SIG-M5 (cell line): ENCODE measurements at regions not wholly inside any gene's neighbourhood (a gene's known extent, or its start where the extent isn't known, plus 50 kb on each side); places are given as distances from the start of the nearest gene placed in this dataset.

ENCODE experiments used
- DNase-seq: peaks from one replicate; lab custom pipeline; 2025; lab: John Stamatoyannopoulos, UW

DNA sequence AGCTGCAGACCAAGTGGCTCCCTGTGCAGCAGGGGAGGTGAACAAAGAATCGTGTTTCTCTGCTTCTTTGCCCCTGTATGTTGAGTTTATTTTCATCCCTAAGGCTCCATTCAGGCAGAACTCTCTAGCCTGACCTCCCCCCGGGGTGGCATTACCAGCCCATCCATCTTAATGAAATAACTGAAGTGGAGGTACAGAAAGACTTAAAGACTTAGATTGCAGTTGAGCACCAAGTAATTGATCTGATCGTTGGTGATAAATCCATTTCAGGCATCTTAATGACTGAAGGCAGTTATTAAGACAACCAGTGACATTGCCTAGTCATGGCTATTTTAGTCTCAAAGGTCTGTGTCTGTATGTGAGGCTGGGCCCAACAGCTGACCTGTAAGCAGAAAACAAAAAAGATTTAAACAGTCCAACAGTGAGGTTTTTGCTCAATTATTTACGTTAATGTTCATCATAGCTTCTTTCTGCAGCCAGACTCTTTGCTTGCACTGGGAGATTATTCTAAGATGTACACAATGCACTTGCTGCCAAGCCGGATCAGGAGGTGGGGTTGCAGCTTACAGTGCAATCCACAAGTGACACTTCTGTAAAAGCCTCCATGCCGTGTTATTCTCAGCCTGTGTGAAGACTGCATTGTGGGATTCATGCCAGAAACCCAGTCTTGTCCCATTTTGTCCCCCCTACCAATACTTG lies 363.0 kb upstream of the DUSP10 start:
- DNase-seq, result no peak

DNA sequence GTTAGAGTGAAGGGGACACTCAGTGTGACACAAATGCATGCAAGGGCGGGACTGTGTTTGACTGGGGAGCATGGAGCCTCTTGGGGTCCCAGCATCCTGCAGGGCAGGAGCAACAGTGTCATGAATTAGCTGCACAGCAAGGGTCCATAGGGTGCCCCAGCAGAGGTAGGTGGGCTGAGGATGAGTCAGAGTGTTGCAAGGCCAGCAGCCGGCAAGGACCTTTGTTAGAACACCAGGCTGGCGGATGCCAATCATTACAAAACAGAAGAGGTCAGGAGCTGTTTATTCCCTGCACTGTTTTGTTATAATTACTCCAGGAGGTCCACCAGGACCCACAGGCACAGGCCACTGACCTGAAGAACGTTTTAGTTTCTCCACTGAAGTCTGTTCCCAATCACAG lies 362.2 kb upstream of the DUSP10 start:
- no peak for DNase-seq

DNA sequence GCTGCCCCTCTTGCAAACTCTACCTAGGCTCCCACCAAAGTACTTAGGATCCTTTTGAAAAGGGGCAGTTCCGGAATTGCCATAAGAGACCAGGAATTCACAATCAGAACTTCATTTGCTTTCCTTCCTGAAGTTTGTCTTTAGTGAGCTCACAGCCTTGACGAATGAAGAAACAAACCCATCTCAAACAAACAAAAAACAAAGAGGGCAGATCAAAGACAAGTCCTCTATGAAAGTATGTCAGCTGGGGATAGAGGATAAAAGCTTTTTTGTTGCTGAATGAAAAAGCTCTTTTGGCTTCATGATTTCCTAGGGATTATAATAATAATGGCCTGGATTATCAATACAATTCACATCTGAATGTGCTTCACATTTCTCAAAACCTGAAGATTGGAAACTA lies 357.9 kb upstream of the DUSP10 start:
- no peak for DNase-seq

DNA sequence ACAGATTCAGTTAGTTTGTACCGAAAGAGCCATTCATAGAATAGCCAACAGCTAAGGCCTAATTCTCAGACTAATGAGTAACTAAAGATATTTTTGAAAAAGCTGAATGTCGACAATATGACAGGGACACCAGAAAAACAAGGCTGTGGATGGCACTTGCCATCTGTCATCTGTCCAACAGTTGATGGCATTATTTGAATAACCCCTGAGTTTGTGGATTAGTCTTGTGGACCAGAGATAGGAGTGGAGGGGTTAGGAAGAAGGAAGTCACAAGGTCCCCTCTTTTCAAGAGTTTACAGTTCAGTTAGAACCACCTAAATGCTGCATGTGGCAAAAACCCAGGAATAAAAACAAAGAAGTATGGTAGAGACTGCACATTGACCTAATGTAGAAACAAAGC lies 356.5 kb upstream of the DUSP10 start:
- no peak for DNase-seq

DNA sequence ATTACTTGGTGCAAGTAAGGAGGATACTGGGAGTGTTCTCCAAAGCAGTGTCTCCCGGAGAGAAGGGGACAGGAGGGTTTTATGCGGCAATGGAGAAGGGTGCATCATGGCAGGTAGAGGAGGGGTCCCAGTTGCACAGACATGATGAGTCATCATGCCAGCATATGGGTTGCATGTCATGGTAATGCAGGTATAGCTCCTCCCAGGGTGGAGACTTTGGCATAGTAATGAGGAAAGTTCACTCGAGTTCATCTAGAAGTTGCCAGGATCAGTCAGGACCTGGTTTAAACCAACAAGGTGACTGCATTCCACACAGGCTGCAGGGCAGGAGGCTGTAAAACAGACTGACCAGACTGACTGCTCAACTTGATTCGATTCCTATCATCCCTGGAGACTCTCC lies 355.7 kb upstream of the DUSP10 start:
- DNase-seq, result no peak

DNA sequence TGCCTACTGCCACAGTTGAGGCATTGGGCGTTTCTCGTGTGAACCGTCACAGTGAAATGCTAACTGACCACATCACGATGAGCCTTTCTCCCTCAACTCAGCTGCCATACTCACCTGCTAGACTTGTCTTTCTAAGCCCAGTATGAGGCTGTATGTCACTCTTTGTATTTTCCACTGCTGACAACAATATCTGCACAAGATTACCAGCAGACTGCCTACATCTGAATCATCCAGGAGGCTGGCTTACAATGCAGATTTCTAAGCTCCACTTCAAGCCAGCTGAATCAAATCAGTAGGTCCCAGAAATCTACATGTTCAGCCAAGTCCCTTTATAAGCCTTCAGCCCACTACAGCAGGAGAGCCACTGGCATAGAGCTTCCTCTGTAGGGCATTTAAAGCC lies 355.0 kb upstream of the DUSP10 start:
- no peak for DNase-seq

DNA sequence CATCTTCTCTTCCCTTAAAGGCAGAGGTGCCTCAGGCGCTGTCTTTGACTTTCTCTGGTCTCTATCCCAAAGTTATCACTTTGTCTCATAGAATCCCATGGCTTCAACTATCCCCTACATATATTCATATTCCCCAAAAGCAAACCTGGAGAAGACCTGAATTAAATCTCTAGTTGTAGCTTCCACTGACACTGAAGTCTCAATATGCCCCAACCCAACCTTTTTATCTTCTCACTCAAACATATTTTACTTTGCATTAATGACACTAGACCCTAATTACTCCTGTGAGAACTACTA lies 354.5 kb upstream of the DUSP10 start:
- DNase-seq, result no peak

DNA sequence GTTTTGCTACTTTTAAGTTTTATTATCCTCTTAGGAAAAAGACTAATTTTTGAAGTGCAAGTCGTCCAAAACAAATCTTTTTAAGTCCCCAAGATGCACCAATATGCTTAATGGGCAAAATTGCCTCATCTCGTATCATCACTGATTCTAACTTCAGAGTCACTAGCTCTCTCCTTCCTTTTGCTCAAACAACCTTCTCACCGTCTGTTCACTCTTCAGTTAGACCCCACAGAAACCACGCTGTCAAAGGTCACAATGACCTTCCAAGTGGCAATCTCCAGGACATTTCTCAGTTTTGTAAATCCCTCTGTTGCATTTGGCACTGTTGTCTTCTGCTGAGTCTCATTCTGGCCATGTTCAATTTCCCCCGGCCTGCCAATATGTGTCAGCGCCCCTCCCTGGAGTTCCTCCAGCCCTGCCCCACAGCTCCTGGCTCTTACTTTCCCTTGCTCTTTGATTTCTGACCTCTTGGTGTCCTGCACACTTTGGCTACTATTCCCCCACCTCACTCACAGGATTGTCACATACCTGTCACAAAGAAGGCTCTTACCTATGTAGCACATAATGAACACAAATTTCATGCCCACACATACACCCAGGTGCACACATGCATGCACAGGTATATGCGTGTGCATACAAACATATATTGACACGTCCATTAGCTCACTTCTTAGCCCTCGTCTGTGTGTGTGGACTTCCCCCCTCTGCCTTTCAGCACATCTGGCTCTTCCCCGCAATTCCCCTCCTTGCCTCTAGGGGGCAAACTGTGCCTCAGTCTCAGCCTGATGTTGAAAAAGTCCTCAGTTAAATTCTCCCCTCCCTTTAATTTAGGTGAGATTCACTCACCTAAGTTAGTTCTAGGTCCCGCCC lies 354.0 kb upstream of the DUSP10 start:
- DNase-seq, result no peak

DNA sequence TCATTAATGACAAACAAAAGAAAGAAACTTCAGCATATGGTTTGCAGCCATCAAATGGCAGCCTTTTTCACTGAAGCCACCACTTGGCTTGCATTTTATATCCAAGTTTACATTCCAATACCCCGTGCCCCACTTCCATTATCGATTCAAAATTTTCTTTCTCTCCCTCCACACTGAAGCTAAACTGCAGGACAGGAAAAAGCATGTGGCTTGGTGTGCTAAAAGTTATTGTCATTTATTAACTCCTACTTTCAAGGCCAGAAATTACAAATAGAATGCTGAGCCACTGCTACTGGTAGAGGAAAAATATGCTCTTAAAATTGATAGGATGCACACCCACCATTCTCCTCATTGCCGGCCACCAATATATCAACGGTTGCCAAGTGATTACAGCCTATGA lies 351.6 kb upstream of the DUSP10 start:
- no peak for DNase-seq

DNA sequence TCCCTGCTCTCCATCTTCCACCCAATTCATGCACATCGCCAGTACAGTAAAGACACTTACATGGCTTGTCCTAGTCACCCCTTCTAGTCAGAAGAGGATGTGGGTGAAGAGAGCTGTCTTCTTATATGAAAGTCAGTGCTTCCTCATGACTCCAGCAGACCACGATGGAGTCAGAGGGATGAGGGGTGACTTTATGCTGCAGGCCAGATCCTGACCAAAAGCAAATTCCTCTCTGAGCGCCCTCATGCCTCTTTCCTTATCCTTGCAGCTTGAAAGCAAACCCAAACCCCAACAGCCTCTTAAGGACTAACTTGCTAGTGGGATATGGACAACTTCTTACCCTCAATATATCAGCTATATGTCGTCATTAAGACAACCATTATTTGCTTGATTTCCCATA lies 348.2 kb upstream of the DUSP10 start:
- DNase-seq, result no peak

DNA sequence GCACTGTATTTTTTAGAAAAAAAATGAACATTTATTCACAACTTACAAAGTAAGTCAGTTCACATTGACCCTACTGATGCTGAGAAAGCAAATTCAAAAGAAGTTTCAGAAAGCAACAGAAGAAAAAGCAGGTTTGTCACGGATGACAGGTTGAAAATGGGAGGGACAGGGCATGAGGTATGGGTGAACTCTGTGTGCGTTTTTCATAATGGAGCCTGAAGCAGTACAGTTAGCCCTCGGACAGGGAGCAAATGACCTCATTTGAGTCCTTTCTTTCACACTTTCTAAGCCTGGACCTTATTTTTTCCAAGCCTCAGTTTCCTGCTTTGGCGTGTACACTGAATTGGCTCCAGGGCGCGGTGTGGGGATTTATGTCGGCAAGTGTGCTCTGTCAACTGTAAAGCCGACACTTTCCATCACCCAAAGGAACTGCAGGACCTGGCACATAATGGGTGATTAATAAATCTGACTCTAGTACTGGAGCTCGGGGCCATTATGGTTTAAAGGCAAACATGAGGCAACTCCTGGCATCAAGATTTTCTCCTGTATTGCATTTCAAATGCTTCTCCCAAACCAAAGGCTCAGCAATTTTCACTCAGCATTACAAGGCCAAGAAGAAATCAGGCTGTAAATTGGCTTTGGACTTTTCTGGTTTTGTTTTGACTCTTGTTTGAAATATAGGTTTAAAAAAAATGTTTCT lies 345.5 kb upstream of the DUSP10 start:
- no peak for DNase-seq

DNA sequence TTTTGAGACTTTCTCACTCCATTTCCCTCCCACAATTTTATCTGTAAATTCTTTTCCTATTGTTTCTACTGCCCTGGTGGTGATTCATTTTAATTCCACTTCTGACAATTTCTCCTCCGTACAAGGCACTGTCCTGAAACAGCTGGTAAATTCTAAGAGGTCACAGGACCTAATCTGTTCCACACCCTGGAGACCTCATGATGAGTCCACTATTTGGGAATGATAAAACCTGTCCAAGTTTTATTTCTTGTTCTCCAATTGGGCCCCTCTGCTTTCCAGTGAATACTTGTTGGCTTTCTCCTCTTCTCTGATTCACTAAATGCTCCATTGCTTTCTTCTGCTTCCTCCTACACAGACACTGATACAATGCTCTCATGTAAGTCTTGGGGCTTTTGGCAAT lies 343.1 kb upstream of the DUSP10 start:
- DNase-seq, result no peak

DNA sequence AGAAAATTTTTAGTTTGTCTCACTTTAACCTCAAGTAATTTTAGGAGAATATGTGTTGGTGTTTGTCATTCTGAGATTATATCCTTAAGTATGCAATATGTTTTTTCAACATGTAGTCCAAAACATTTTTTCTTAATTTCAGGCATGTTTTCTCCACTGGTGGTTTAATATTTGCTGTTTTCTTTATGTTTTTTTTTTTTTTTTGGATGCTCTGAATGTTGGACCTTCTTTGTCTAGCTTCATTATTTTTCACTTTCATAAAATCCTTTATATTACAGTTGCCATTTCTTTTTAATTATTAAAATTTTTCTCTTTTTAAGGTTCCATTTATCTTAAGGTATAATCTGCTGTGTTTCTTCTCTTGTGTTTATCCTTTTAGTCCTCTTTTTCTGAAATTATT lies 342.2 kb upstream of the DUSP10 start:
- no peak for DNase-seq

DNA sequence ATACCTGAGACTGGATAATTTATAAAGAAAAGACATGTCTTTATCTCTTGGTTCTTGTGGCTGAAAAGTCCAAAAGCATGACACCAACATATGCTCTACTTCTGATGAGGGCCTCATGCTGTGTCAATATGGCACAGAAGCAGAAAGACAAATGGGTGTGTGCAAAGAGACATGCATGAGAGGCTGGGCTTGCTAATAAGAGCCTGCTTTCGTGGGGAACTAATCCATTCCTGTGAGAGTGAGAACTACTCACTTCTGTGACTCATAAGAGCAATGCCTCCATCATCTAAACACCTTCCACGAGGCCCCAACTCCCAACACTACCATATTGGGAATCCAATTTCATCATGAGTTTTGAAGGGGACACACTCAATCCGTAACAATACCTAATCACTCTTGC lies 340.0 kb upstream of the DUSP10 start:
- no peak for DNase-seq

DNA sequence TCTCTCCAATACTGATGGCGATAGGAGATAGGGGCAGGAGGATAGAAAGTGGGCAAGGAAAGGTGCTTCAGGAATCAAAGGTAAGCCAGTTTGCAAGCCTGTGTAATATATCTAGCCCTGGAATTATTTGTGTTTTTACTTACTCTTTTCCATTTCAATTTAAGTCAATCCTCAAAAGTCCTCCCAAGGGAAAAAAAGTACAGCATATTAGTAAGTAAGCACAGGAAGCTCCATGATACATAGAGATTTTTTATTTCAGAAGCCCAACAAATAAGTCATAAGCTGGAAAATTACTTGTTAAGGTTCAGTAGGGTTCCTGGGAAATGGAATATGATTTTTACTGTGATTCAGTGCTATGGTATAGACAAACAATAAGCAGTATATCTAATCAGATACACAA lies 337.7 kb upstream of the DUSP10 start:
- no peak for DNase-seq

DNA sequence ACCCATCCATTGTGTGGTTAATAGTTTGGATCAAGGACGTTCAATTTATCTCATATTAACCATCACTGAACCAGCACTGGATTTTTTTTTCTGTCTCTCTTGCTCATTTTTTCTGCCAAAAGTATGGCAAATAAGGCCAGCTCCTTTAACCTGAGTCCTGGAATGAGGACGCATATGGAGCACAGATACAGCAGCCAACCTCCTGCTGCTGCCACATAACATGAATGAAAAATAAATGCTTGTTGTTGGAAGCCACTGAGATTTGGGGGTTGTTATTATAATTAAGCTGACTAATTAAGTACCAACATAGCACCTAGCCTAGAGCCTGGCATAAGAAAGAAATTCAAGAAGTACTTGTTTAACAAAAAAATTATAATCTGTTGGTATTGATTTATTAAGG lies 335.3 kb upstream of the DUSP10 start:
- DNase-seq, result no peak

DNA sequence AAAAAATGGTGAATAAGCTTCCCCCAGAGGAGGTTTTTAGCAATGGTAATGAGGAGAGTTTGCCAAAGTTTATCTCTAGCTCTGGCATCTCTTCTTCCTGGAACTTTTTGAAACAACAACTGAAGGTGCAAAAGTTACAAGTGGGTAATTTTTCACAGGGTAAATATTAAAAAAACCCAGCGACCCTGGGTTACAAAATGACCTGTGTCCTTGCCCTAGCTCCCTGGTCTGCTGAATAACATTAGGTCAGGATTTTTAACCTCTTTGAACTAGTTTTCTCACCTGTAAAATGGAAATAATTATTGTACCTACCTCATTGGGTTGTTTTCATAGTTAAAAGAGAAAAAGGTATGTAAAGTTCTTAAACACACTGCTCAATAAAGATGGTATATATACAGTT lies 332.4 kb upstream of the DUSP10 start:
- DNase-seq, result no peak

DNA sequence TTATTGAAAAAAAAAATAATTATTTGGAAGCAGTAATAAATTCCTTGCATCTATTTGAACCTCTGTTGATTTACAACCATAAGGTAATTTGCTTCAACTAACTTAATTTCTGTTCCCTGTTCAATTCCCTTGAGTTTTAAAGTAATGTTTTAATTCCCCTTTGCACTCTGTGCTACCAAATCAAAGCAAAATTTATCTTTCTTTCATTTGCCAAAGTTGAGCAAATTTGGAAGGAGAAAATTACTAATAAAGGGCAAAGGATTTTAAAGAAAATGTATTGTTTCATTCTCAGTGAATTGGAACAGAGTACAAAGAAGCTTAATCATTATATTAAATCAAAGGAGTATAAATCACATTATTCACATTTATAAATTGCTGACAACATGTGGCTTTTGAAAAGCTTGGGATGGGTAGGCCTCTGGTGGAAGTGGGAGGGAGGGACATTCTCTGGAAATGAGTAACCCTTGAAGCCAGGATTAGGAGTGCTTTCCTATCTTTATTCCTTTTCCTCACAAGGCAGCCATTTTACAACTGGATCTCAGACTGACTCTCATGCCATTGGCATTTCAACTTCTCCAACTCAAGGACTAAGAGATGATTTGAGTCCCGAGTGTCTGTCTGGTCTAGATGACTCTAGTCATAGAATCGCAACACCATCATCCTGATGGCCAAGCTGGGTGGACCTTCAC lies 331.6 kb upstream of the DUSP10 start:
- DNase-seq, result no peak

DNA sequence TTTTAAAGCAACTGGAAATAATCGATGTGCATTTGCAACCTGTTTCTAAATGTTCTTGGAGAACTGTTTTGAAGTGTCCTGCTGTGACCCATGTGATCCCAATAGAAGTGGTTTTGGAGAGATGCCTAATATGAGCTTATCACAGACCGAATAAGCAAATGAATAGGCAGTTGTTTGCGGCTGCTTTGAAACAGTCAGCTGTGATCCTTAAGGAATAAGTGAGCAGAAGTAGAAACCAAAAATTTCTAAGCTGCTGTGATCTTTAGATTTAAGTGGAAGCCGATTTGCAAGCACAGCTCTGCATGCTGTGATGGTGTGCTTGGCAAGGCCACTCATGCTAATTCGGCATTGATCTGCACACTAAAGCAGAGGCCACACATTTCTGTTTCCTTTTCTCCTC lies 329.5 kb upstream of the DUSP10 start:
- no peak for DNase-seq

DNA sequence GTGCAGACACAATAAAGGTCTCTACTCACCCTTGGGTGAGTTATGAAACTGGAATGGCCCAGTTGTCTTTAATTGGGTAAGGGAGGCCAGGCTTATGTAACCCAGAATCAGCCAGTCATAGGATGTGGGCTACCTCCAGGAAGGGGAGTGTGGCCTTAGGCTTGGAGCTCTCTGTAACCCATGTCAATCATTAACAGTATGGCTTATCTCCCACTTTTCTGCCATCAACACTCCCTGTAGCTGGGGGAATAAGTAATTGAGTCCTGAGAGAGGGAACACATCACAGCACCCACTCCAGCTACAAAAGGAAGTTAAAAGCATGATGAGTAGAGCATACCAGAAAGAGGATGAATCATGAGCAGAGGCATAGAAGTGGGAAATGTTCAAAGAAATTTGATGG lies 327.0 kb upstream of the DUSP10 start:
- no peak for DNase-seq

DNA sequence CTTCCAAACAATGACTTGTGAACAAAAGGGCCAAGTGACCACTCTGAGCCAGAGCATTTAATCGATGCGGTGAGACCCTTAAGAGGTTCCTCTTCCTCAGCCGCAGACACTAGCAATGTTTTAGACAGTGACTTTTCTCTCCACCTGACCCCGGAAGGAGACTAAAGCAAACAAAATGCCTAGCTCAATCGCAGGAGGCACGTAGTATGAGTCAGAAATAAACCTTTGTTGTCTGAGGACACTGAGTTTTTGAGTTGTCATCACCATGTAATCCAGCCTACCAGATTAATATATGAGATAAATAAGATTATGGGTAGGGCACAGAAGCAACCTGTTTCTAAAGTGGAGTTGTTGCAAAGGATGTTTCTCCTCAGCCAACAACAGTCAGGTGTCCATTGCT lies 326.2 kb upstream of the DUSP10 start:
- no peak for DNase-seq

DNA sequence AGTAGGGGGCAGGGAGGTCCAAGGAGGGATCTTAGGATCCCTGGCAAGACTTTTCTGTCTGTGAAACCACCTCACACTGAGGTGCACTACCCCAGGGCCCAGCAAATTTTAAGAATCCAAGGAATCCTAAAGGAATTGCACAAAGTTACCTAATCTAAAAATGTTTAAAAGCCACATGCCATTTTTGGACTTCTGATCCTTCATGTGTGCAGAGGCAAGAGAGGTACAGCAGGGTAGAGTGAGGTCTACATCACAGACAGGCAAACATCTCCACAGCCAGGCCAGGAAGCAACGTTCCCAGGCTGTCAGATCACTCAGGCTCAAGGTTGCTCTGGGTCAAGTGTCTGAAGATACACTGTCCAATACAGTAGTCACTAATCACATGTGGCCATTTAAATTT lies 324.6 kb upstream of the DUSP10 start:
- no peak for DNase-seq

DNA sequence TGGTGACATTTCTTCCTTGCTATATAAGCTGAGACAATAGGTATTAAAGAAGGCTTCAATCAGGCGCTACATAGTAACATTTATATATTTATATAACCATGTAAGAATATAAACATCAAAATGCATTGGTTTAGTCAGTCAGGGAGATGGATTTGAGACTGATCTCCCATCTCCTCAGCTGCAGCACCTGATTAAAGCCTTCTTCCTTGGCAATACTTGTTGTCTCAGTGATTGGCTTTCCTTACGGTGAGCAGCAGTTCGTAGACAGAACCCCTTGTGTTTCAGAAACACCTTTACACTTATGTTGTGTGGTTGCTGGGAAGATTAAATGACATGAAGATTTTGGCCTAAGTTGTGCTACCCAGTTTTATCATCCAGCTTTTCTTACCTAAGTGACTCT lies 323.3 kb upstream of the DUSP10 start:
- no peak for DNase-seq
